Stomach (tissue), 4 donors: ENCODE measurements at regions not wholly inside any gene's neighbourhood (a gene's known extent, or its start where the extent isn't known, plus 50 kb on each side); places are given as distances from the start of the nearest gene placed in this dataset.

Experiments used
- CTCF ChIP-seq, 7 experiments: fragments of 450-650 bp in 4 of 7; fragments of 200-600 bp in 3 of 7; sonication (generic) in 3 of 7; IDR thresholded peaks; one replicate each; pipeline ENCODE4 v1.5.1; 2016 to 2019; ENCODE audit warnings: antibody characterized with exemption in 7 of 7, control low read depth in 2 of 7, mild to moderate bottlenecking in 1 of 7
- EP300 ChIP-seq: sonication (generic); formaldehyde crosslinking; IDR thresholded peaks from one replicate; pipeline ENCODE4 v1.6.1; 2017; ENCODE audit warnings: antibody characterized with exemption

GRCh38 chr16:82476786-82477185 lies 150.0 kb upstream of the CDH13 start:
- TF ChIP-seq CTCF (IDR thresholded peaks at IDR 0.05) (no peak), EP300 (no peak)
